ENCODE measurements at regions not wholly inside any gene's neighbourhood (a gene's known extent, or its start where the extent isn't known, plus 50 kb on each side); places are given as distances from the start of the nearest gene placed in this dataset.
"Not testable (repeated sequence)": the region's sequence is repeated elsewhere in the genome, so short reads cannot be mapped to it uniquely, and the experiment has no call there.

- H3K4me1 ChIP-seq (ENCODE audit: insufficient read depth, low read length); H3K9me3 ChIP-seq (ENCODE audit: control insufficient read depth, insufficient read depth, low read length); H3K36me3 ChIP-seq (ENCODE audit: insufficient read depth, low read length); H3K9ac ChIP-seq (ENCODE audit: low read depth, low read length): not testable (repeated sequence)
These were observed 53.0 kb upstream of the C1QTNF3 start for GRCh38 chr5:34096033-34096432.

GRCh38 chr5:34099891-34100290 lies 56.9 kb upstream of the C1QTNF3 start:
- H3K36me3 ChIP-seq (ENCODE audit: insufficient read depth, low read length); H3K9me3 ChIP-seq (ENCODE audit: control insufficient read depth, insufficient read depth, low read length); H3K9ac ChIP-seq (ENCODE audit: low read depth, low read length); H3K4me1 ChIP-seq (ENCODE audit: insufficient read depth, low read length): not testable (repeated sequence)

- H3K9me3 ChIP-seq (ENCODE audit: control insufficient read depth, insufficient read depth, low read length); H3K36me3 ChIP-seq (ENCODE audit: insufficient read depth, low read length); H3K9ac ChIP-seq (ENCODE audit: low read depth, low read length); H3K4me1 ChIP-seq (ENCODE audit: insufficient read depth, low read length): not testable (repeated sequence)
These were observed 58.6 kb upstream of the C1QTNF3 start for GRCh38 chr5:34101567-34101966.

- not testable (repeated sequence) for H3K4me1 ChIP-seq (ENCODE audit: insufficient read depth, low read length); H3K9me3 ChIP-seq (ENCODE audit: control insufficient read depth, insufficient read depth, low read length); H3K9ac ChIP-seq (ENCODE audit: low read depth, low read length); H3K36me3 ChIP-seq (ENCODE audit: insufficient read depth, low read length)
These were observed 65.9 kb upstream of the C1QTNF3 start for GRCh38 chr5:34108897-34109296.

- not testable (repeated sequence) for H3K9me3 ChIP-seq (ENCODE audit: control insufficient read depth, insufficient read depth, low read length); H3K36me3 ChIP-seq (ENCODE audit: insufficient read depth, low read length); H3K9ac ChIP-seq (ENCODE audit: low read depth, low read length); H3K4me1 ChIP-seq (ENCODE audit: insufficient read depth, low read length)
These were observed 81.3 kb upstream of the C1QTNF3 start for GRCh38 chr5:34124280-34124679.

GRCh38 chr5:34125354-34125753 lies 82.3 kb upstream of the C1QTNF3 start:
- not testable (repeated sequence) for H3K4me1 ChIP-seq (ENCODE audit: insufficient read depth, low read length); H3K36me3 ChIP-seq (ENCODE audit: insufficient read depth, low read length); H3K9me3 ChIP-seq (ENCODE audit: control insufficient read depth, insufficient read depth, low read length); H3K9ac ChIP-seq (ENCODE audit: low read depth, low read length)

GRCh38 chr5:34126741-34127140 lies 83.7 kb upstream of the C1QTNF3 start:
- H3K9ac ChIP-seq (ENCODE audit: low read depth, low read length); H3K4me1 ChIP-seq (ENCODE audit: insufficient read depth, low read length); H3K9me3 ChIP-seq (ENCODE audit: control insufficient read depth, insufficient read depth, low read length); H3K36me3 ChIP-seq (ENCODE audit: insufficient read depth, low read length): not testable (repeated sequence)

- not testable (repeated sequence) for H3K36me3 ChIP-seq (ENCODE audit: insufficient read depth, low read length); H3K9me3 ChIP-seq (ENCODE audit: control insufficient read depth, insufficient read depth, low read length); H3K4me1 ChIP-seq (ENCODE audit: insufficient read depth, low read length); H3K9ac ChIP-seq (ENCODE audit: low read depth, low read length)
These were observed 84.8 kb upstream of the C1QTNF3 start for GRCh38 chr5:34127818-34128217.

GRCh38 chr5:34128890-34129289 lies 85.9 kb upstream of the C1QTNF3 start:
- H3K4me1 ChIP-seq (ENCODE audit: insufficient read depth, low read length): not testable (repeated sequence)

GRCh38 chr5:34154988-34155387 lies 112.0 kb upstream of the C1QTNF3 start:
- H3K9ac ChIP-seq (ENCODE audit: low read depth, low read length); H3K36me3 ChIP-seq (ENCODE audit: insufficient read depth, low read length); H3K9me3 ChIP-seq (ENCODE audit: control insufficient read depth, insufficient read depth, low read length); H3K4me1 ChIP-seq (ENCODE audit: insufficient read depth, low read length): not testable (repeated sequence)

More at GRCh38 chr5:34128890-34129289, 85.9 kb upstream of the C1QTNF3 start:
- not testable (repeated sequence) for H3K36me3 ChIP-seq (ENCODE audit: insufficient read depth, low read length); H3K9me3 ChIP-seq (ENCODE audit: control insufficient read depth, insufficient read depth, low read length); H3K9ac ChIP-seq (ENCODE audit: low read depth, low read length)

GRCh38 chr5:34156703-34157414 lies 113.8 kb upstream of the C1QTNF3 start:
- H3K36me3 ChIP-seq (ENCODE audit: insufficient read depth, low read length); H3K4me1 ChIP-seq (ENCODE audit: insufficient read depth, low read length); H3K9ac ChIP-seq (ENCODE audit: low read depth, low read length); H3K9me3 ChIP-seq (ENCODE audit: control insufficient read depth, insufficient read depth, low read length): not testable (repeated sequence)

GRCh38 chr5:34160904-34161303 lies 117.9 kb upstream of the C1QTNF3 start:
- not testable (repeated sequence) for H3K36me3 ChIP-seq (ENCODE audit: insufficient read depth, low read length); H3K4me1 ChIP-seq (ENCODE audit: insufficient read depth, low read length); H3K9ac ChIP-seq (ENCODE audit: low read depth, low read length); H3K9me3 ChIP-seq (ENCODE audit: control insufficient read depth, insufficient read depth, low read length)

GRCh38 chr5:34171398-34171797 lies 128.4 kb upstream of the C1QTNF3 start:
- not testable (repeated sequence) for H3K9me3 ChIP-seq (ENCODE audit: control insufficient read depth, insufficient read depth, low read length); H3K9ac ChIP-seq (ENCODE audit: low read depth, low read length); H3K36me3 ChIP-seq (ENCODE audit: insufficient read depth, low read length); H3K4me1 ChIP-seq (ENCODE audit: insufficient read depth, low read length)

GRCh38 chr5:34179453-34180190 lies 136.6 kb upstream of the C1QTNF3 start:
- not testable (repeated sequence) for H3K9me3 ChIP-seq (ENCODE audit: control insufficient read depth, insufficient read depth, low read length); H3K9ac ChIP-seq (ENCODE audit: low read depth, low read length); H3K4me1 ChIP-seq (ENCODE audit: insufficient read depth, low read length); H3K36me3 ChIP-seq (ENCODE audit: insufficient read depth, low read length)

- not testable (repeated sequence) for H3K36me3 ChIP-seq (ENCODE audit: insufficient read depth, low read length); H3K4me1 ChIP-seq (ENCODE audit: insufficient read depth, low read length); H3K9me3 ChIP-seq (ENCODE audit: control insufficient read depth, insufficient read depth, low read length); H3K9ac ChIP-seq (ENCODE audit: low read depth, low read length)
These were observed 137.2 kb upstream of the C1QTNF3 start for GRCh38 chr5:34180225-34180624.
